ENCODE measurements at regions not wholly inside any gene's neighbourhood (a gene's known extent, or its start where the extent isn't known, plus 50 kb on each side); places are given as distances from the start of the nearest gene placed in this dataset.

- TF ChIP-seq, protein P1, sequence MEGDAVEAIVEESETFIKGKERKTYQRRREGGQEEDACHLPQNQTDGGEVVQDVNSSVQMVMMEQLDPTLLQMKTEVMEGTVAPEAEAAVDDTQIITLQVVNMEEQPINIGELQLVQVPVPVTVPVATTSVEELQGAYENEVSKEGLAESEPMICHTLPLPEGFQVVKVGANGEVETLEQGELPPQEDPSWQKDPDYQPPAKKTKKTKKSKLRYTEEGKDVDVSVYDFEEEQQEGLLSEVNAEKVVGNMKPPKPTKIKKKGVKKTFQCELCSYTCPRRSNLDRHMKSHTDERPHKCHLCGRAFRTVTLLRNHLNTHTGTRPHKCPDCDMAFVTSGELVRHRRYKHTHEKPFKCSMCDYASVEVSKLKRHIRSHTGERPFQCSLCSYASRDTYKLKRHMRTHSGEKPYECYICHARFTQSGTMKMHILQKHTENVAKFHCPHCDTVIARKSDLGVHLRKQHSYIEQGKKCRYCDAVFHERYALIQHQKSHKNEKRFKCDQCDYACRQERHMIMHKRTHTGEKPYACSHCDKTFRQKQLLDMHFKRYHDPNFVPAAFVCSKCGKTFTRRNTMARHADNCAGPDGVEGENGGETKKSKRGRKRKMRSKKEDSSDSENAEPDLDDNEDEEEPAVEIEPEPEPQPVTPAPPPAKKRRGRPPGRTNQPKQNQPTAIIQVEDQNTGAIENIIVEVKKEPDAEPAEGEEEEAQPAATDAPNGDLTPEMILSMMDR (IDR thresholded peaks at IDR 0.05; ENCODE audit: low read depth, low read length): no peak
- TF ChIP-seq POLR2A (IDR thresholded peaks at IDR 0.05; ENCODE audit: extremely low read depth, insufficient read length): no peak
- TF ChIP-seq, protein P2, sequence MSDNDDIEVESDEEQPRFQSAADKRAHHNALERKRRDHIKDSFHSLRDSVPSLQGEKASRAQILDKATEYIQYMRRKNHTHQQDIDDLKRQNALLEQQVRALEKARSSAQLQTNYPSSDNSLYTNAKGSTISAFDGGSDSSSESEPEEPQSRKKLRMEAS (IDR thresholded peaks at IDR 0.05; ENCODE audit: low read depth, low read length): no peak
These were observed 246.7 kb upstream of the TRPM3 start for GRCh38 chr9:71368157-71368556.

Measured in NB4 (cell line).